HG02938 (cell line): ENCODE measurements at regions not wholly inside any gene's neighbourhood (a gene's known extent, or its start where the extent isn't known, plus 50 kb on each side); places are given as distances from the start of the nearest gene placed in this dataset.
"Not testable (repeated sequence)": the region's sequence is repeated elsewhere in the genome, so short reads cannot be mapped to it uniquely, and the experiment has no call there.

Experiments used
- ATAC-seq: cut with Tn5 transposase; IDR thresholded peaks from one replicate; pipeline ENCODE4 v1.9.1; 2021; ENCODE audit warnings: mild to moderate bottlenecking, moderate library complexity; ENCODE audit not compliant: unreplicated experiment

GRCh38 chr9:33734941-33735835 is 60.2 kb upstream of the PRSS3 start:
- not testable (repeated sequence) for ATAC-seq

- no peak for ATAC-seq
Observed at GRCh38 chr9:33737811-33738606, 57.4 kb upstream of the PRSS3 start.

GRCh38 chr9:33739398-33739797 is 56.0 kb upstream of the PRSS3 start:
- no peak for ATAC-seq

GRCh38 chr9:33740075-33740474 is 55.3 kb upstream of the PRSS3 start:
- no peak for ATAC-seq

GRCh38 chr9:33740958-33741357 is 54.4 kb upstream of the PRSS3 start:
- ATAC-seq: not testable (repeated sequence)

- no peak for ATAC-seq
Observed at GRCh38 chr9:33742051-33742450, 53.3 kb upstream of the PRSS3 start.

- ATAC-seq: no peak
Observed at GRCh38 chr9:33742519-33742918, 52.8 kb upstream of the PRSS3 start.
